GM23338 (cell line): ENCODE measurements at regions not wholly inside any gene's neighbourhood (a gene's known extent, or its start where the extent isn't known, plus 50 kb on each side); places are given as distances from the start of the nearest gene placed in this dataset.
A peak's percentile ranks its signal among the peaks of the same experiment; 100 is the strongest.

ENCODE experiments used
- ATAC-seq: fragments of 200-7000 bp; cut with Tn5 transposase; 3 replicates; pipeline ENCODE4 v1.9.1; 2020
- DNase-seq: peaks from one replicate; pipeline ENCODE4 v3.0.0-alpha.2; 2015; ENCODE audit warnings: low spot score
- H2AFZ ChIP-seq: fragments of 200-600 bp; sonication (generic); 2 replicates; pipeline ENCODE4 v1.8.0; 2016; ENCODE audit warnings: antibody characterized with exemption, mild to moderate bottlenecking, moderate library complexity
- H3F3A ChIP-seq: fragments of 200-600 bp; sonication (generic); replicated peaks from 2 replicates; pipeline ENCODE4 v1.8.0; 2017; ENCODE audit warnings: antibody characterized with exemption, mixed run types, low read depth
- H3K27ac ChIP-seq: fragments of 200-600 bp; sonication (generic); 2 replicates; pipeline ENCODE4 v1.6.1; 2016; ENCODE audit warnings: low read depth
- H3K27me3 ChIP-seq: fragments of 200-600 bp; sonication (generic); 2 replicates; pipeline ENCODE4 v1.8.0; 2016; ENCODE audit warnings: mild to moderate bottlenecking, mixed run types, moderate library complexity; ENCODE audit not compliant: insufficient read depth
- H3K36me3 ChIP-seq: fragments of 200-600 bp; sonication (generic); 2 replicates; pipeline ENCODE4 v1.8.0; 2016; ENCODE audit warnings: mild to moderate bottlenecking; ENCODE audit not compliant: insufficient read depth
- H3K4me1 ChIP-seq: fragments of 200-600 bp; sonication (generic); 2 replicates; pipeline ENCODE4 v1.8.0; 2016; ENCODE audit warnings: mild to moderate bottlenecking, moderate library complexity; ENCODE audit not compliant: insufficient read depth
- H3K4me2 ChIP-seq: fragments of 200-600 bp; sonication (generic); 2 replicates; pipeline ENCODE4 v1.7.1; 2017; ENCODE audit warnings: mixed run types
- H3K4me3 ChIP-seq: fragments of 200-600 bp; sonication (generic); 2 replicates; pipeline ENCODE4 v1.6.1; 2016; ENCODE audit warnings: mixed run types
- H3K79me2 ChIP-seq: fragments of 200-600 bp; sonication (generic); replicated peaks from 2 replicates; pipeline ENCODE4 v1.8.0; 2017; ENCODE audit warnings: mild to moderate bottlenecking; ENCODE audit not compliant: insufficient read depth
- H3K9me2 ChIP-seq: fragments of 200-600 bp; sonication (generic); 2 replicates; pipeline ENCODE4 v1.8.0; 2017; ENCODE audit not compliant: insufficient read depth
- H4K20me1 ChIP-seq: fragments of 200-600 bp; sonication (generic); replicated peaks from 2 replicates; pipeline ENCODE4 v1.8.0; 2017; ENCODE audit warnings: mild to moderate bottlenecking; ENCODE audit not compliant: insufficient read depth
- H3K27ac Mint-ChIP-seq: 2 replicates; pipeline ENCODE4 v1.8.0; 2020; ENCODE audit warnings: inconsistent platforms, mild to moderate bottlenecking, moderate library complexity, mixed read lengths
- H3K27me3 Mint-ChIP-seq: 3 replicates; pipeline ENCODE4 v1.8.0; 2022; ENCODE audit warnings: low read depth, mild to moderate bottlenecking, moderate library complexity, mixed read lengths, inconsistent platforms; ENCODE audit not compliant: insufficient read depth, poor library complexity
- H3K36me3 Mint-ChIP-seq: 3 replicates; pipeline ENCODE4 v1.8.0; 2021; ENCODE audit warnings: low read depth, mild to moderate bottlenecking, inconsistent platforms, moderate library complexity, mixed read lengths
- H3K4me1 Mint-ChIP-seq: 3 replicates; pipeline ENCODE4 v1.8.0; 2020; ENCODE audit warnings: mild to moderate bottlenecking, inconsistent platforms, mixed read lengths
- H3K4me3 Mint-ChIP-seq: 3 replicates; pipeline ENCODE4 v1.8.0; 2021; ENCODE audit warnings: moderate library complexity, mild to moderate bottlenecking, inconsistent platforms, mixed read lengths
- H3K9me3 Mint-ChIP-seq: 3 replicates; pipeline ENCODE4 v1.8.0; 2020; ENCODE audit warnings: moderate library complexity, mild to moderate bottlenecking, inconsistent platforms, mixed read lengths
- CREB1 ChIP-seq: fragments of 250-450 bp; sonication (Bioruptor Pico); IDR thresholded peaks from 2 replicates; pipeline ENCODE4 v1.5.0; 2020; ENCODE audit warnings: low read depth, mild to moderate bottlenecking, moderate library complexity
- EZH2 ChIP-seq: fragments of 200-600 bp; sonication (generic); IDR thresholded peaks from one replicate; pipeline ENCODE4 v1.8.0; 2017; ENCODE audit warnings: antibody characterized with exemption, mild to moderate bottlenecking, low read depth; ENCODE audit not compliant: unreplicated experiment
- POLR2AphosphoS5 ChIP-seq: IDR thresholded peaks from 2 replicates; pipeline ENCODE4 v1.6.1; 2016; ENCODE audit warnings: antibody characterized with exemption, low read depth
- STAT1 ChIP-seq: IDR thresholded peaks from one replicate; pipeline ENCODE4 v1.6.1; 2016; ENCODE audit warnings: antibody characterized with exemption; ENCODE audit not compliant: unreplicated experiment
- ZNF114 ChIP-seq: fragments of 250-450 bp; sonication (Bioruptor Pico); IDR thresholded peaks from 2 replicates; pipeline ENCODE4 v1.5.0; 2020; ENCODE audit warnings: mild to moderate bottlenecking, moderate library complexity
- ZNF331 ChIP-seq: fragments of 250-450 bp; sonication (Bioruptor Pico); IDR thresholded peaks from 2 replicates; pipeline ENCODE4 v1.5.0; 2020; ENCODE audit warnings: low read depth, mild to moderate bottlenecking, moderate library complexity
- TF ChIP-seq, protein P1 (sequence below), 2 experiments: fragments of 200-600 bp in 1 of 2; sonication (generic) in 1 of 2; conservative IDR thresholded peaks; 2 replicates each; pipeline versions ENCODE4 v1.5.1 to v1.6.1; 2016 to 2017; ENCODE audit warnings: antibody characterized with exemption in 2 of 2, low read depth in 2 of 2, mild to moderate bottlenecking in 2 of 2, moderate library complexity in 1 of 2

DNA sequence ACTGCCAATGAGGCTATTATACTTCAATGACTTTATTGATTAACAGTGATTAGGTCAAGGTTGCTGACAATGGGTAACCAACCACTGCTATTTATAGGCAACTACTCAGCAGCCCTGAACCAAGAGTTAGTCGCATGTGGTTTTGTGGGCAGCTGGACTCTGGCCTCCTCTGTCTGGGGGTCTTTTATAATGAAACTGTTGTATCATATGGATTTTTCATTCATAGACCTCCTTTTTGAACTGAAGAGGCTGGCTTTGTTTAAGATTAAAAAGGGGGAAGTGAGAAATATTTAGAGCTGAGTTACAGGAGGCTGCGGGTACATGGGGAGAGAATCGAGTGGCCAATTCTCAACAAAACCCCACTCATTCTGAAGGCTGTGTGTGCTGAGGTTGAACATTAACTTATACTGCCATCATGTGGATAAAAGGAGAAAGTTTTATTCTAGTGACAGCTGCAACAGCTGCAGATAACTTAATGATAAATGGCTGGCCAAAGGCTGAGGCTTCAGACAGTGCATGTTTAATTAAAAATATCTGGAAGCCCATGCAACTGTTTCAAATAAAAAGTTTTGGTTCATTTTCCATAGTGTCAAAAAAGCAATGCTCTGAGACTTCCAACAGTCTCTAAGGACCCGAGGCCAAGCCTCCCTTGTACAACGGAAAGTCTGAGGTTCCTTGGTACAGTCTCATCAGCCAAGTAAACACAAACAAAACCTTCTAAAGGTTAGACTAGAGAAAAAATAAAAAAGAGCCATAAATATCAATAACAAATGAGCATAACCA, 682.6 kb downstream of the KCNA4 start:
- no peaks in the 10 kb centered on the region; the same call in 2 of the 3 replicates for H3K9me3 Mint-ChIP-seq
- Histone ChIP-seq H3K9me2 (no peaks in the 10 kb centered on the region), H2AFZ (no peak overlapping the region), H4K20me1 (no peaks in the 10 kb centered on the region), H3K4me2 (no peak overlapping the region), H3K79me2 (no peaks in the 10 kb centered on the region), H3K36me3 (no peaks in the 10 kb centered on the region), H3K4me3 (no peak overlapping the region), H3K4me1 (no peaks in the 10 kb centered on the region), H3K27me3 (no peaks in the 10 kb centered on the region), H3K27ac (no peak overlapping the region), H3F3A (no peaks in the 10 kb centered on the region)
- no peak overlapping the region; the same call in 1 of the 2 replicates for H3K27ac Mint-ChIP-seq
- no peaks in the 10 kb centered on the region for H3K36me3 Mint-ChIP-seq
- H3K4me1 Mint-ChIP-seq = no peaks in the 10 kb centered on the region; the same call in 2 of the 3 replicates
- TF ChIP-seq, protein P1, sequence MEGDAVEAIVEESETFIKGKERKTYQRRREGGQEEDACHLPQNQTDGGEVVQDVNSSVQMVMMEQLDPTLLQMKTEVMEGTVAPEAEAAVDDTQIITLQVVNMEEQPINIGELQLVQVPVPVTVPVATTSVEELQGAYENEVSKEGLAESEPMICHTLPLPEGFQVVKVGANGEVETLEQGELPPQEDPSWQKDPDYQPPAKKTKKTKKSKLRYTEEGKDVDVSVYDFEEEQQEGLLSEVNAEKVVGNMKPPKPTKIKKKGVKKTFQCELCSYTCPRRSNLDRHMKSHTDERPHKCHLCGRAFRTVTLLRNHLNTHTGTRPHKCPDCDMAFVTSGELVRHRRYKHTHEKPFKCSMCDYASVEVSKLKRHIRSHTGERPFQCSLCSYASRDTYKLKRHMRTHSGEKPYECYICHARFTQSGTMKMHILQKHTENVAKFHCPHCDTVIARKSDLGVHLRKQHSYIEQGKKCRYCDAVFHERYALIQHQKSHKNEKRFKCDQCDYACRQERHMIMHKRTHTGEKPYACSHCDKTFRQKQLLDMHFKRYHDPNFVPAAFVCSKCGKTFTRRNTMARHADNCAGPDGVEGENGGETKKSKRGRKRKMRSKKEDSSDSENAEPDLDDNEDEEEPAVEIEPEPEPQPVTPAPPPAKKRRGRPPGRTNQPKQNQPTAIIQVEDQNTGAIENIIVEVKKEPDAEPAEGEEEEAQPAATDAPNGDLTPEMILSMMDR (conservative IDR thresholded peaks at IDR 0.05; ENCODE audit: low read depth in 2 of 2) = peak; percentile 64 to 71
- TF ChIP-seq CREB1 = no peak
- ATAC-seq = peak; percentile 89
- H3K4me3 Mint-ChIP-seq = no peak overlapping the region
- DNase-seq = peak; percentile 64
- no peaks in the 10 kb centered on the region for H3K27me3 Mint-ChIP-seq

DNA sequence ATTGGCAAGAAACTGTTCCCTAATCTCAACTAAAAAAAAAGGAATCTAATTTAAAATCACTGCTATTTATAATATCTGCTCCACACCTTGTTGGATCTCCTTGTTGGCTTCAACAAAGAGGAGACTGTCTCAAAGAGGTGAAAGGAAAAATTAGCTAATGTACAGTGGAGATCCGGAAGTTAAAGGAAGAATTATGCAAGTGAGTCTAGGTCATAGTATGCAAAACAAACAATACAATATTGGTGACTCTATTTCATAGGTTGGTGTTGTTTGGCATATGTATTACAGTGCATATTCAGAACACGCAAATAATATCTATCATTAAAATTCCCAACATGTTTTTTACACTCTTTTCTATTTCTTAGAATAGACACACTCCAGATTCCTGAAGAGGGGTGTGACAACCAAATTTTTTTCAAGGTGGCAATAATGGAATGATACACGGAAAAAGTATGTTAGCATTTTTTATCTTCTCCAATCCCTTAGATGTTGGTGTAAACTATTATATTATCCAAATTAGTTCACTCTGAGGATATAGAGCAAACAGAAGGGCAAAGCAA, 685.3 kb downstream of the KCNA4 start:
- no peaks in the 10 kb centered on the region for H3K36me3 Mint-ChIP-seq
- no peak overlapping the region for H3K27ac ChIP-seq
- no peaks in the 10 kb centered on the region for H3F3A ChIP-seq

DNA sequence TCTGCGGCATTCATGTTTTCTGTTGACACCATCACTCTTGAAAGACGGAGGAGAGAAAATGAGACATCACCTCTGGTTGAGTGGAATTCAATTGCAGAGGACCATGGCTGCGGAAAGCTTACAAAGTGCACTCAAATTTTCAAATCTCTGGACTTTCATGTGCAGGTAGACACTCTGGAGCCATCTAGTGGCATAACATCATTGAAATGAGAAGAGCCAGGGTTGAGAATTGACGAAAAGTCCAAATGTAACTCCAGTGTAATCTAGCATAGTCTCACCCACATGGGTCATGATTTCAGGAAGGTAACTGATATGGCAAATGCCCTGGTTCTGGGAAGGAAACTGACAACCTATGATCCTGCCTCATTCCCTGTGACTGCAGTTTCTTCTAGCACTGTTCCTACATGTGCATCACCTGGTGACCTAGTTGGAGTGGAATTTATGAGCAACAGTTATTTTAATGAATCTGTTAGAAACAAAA, 687.8 kb downstream of the KCNA4 start:
- Histone ChIP-seq H3K9me2 (no peaks in the 10 kb centered on the region), H3K36me3 (no peaks in the 10 kb centered on the region), H3K27ac (no peak overlapping the region), H3K27me3 (no peaks in the 10 kb centered on the region), H3K79me2 (no peaks in the 10 kb centered on the region), H3K4me3 (no peak overlapping the region), H3F3A (no peaks in the 10 kb centered on the region), H3K4me2 (no peak overlapping the region), H3K4me1 (no peaks in the 10 kb centered on the region), H2AFZ (0 out of 2 replicates have a peak overlapping the region, but pooled peaks have one; percentile 15), H4K20me1 (no peaks in the 10 kb centered on the region)
- ATAC-seq (no peak), DNase-seq (peak; percentile 28)
- Mint-ChIP-seq H3K27me3 (peaks cover 3% of the 10 kb centered on the region), H3K4me3 (no peak overlapping the region), H3K4me1 (no peaks in the 10 kb centered on the region; the same call in 2 of the 3 replicates), H3K27ac (no peak overlapping the region), H3K36me3 (no peaks in the 10 kb centered on the region), H3K9me3 (no peaks in the 10 kb centered on the region)
- TF ChIP-seq EZH2 = no peak
- TF ChIP-seq, protein P1 (conservative IDR thresholded peaks at IDR 0.05; ENCODE audit: low read depth in 2 of 2) = peak; percentile 53 to 68

More for the DNA sequence above, 685.3 kb downstream of the KCNA4 start:
- ATAC-seq (no peak), DNase-seq (no peak)
- H2AFZ ChIP-seq = no peak overlapping the region
- no peak overlapping the region for H3K4me3 Mint-ChIP-seq
- no peaks in the 10 kb centered on the region for H3K27me3 ChIP-seq
- H4K20me1 ChIP-seq = no peaks in the 10 kb centered on the region
- H3K4me3 ChIP-seq = no peak overlapping the region
- H3K27me3 Mint-ChIP-seq = peaks cover 3% of the 10 kb centered on the region
- H3K79me2 ChIP-seq = no peaks in the 10 kb centered on the region
- H3K4me2 ChIP-seq = no peak overlapping the region
- no peak overlapping the region for H3K27ac Mint-ChIP-seq
- no peaks in the 10 kb centered on the region for H3K4me1 ChIP-seq
- no peak for TF ChIP-seq ZNF114
- no peak for TF ChIP-seq STAT1
- TF ChIP-seq EZH2 = no peak
- no peak for TF ChIP-seq POLR2AphosphoS5
- TF ChIP-seq ZNF331 (CRISPR knock-in tag) = no peak
- H3K36me3 ChIP-seq = no peaks in the 10 kb centered on the region
- no peaks in the 10 kb centered on the region for H3K9me2 ChIP-seq
- no peaks in the 10 kb centered on the region; the same call in 2 of the 3 replicates for H3K4me1 Mint-ChIP-seq
- no peaks in the 10 kb centered on the region for H3K9me3 Mint-ChIP-seq
